A673 (cell line): ENCODE measurements at regions not wholly inside any gene's neighbourhood (a gene's known extent, or its start where the extent isn't known, plus 50 kb on each side); places are given as distances from the start of the nearest gene placed in this dataset.

ENCODE experiments used
- BruUV-seq: library from RNA; stranded (reverse); fragments of 400-500 nt; replicated peaks from 2 replicates; lab custom pipeline; 2021; lab: Mats Ljungman, UMichigan
- CTCF ChIA-PET: fragments of 300-600 bp; sonication (Branson Sonifier 250); formaldehyde crosslinking; loops from one replicate; lab custom pipeline; 2022; ENCODE audit warnings: antibody characterized with exemption; lab: Charles Lee
- POLR2A ChIA-PET: fragments of 300-600 bp; sonication (Branson Sonifier 250); formaldehyde crosslinking; loops from one replicate; lab custom pipeline; 2022; ENCODE audit warnings: antibody characterized with exemption; ENCODE audit not compliant: low non-redundant PET; lab: Charles Lee
- DNase-seq: peaks from one replicate; pipeline ENCODE4 v3.0.0-alpha.2; 2015; ENCODE audit warnings: low spot score
- H3K27ac ChIP-seq: fragments of 200-600 bp; sonication (generic); 2 replicates; pipeline ENCODE4 v1.5.1; 2016; ENCODE audit warnings: mixed run types, low read depth, mild to moderate bottlenecking, mixed read lengths, antibody characterized with exemption, low read length; ENCODE audit not compliant: poor library complexity, severe bottlenecking
- H3K27me3 ChIP-seq: fragments of 200-600 bp; sonication (generic); replicated peaks from 2 replicates; pipeline ENCODE4 v1.6.1; 2017; ENCODE audit warnings: mixed run types, low read depth, mild to moderate bottlenecking, mixed read lengths, antibody characterized with exemption, low read length; ENCODE audit not compliant: insufficient read depth, poor library complexity
- H3K36me3 ChIP-seq: fragments of 200-600 bp; sonication (generic); 2 replicates; pipeline ENCODE4 v1.6.1; 2016; ENCODE audit warnings: mixed run types, mild to moderate bottlenecking, mixed read lengths, antibody characterized with exemption, low read length; ENCODE audit not compliant: insufficient read depth, poor library complexity, severe bottlenecking
- H3K4me1 ChIP-seq: fragments of 200-600 bp; sonication (generic); 2 replicates; pipeline ENCODE4 v1.6.1; 2017; ENCODE audit warnings: mixed run types, mild to moderate bottlenecking, mixed read lengths, antibody characterized with exemption, low read length; ENCODE audit not compliant: insufficient read depth, poor library complexity, severe bottlenecking
- H3K4me3 ChIP-seq: fragments of 200-600 bp; sonication (generic); 2 replicates; pipeline ENCODE4 v1.5.1; 2016; ENCODE audit warnings: low read depth, mixed run types, mild to moderate bottlenecking, mixed read lengths, low read length; ENCODE audit not compliant: poor library complexity, severe bottlenecking
- H3K9me3 ChIP-seq: fragments of 200-600 bp; sonication (generic); 2 replicates; pipeline ENCODE4 v1.6.1; 2016; ENCODE audit warnings: mixed run types, low read depth, mild to moderate bottlenecking, mixed read lengths, antibody characterized with exemption, low read length; ENCODE audit not compliant: poor library complexity, severe bottlenecking
- EZH2 ChIP-seq: fragments of 200-600 bp; sonication (generic); IDR thresholded peaks from 2 replicates; pipeline ENCODE4 v1.6.1; 2017; ENCODE audit warnings: borderline replicate concordance, low read depth, mild to moderate bottlenecking, mixed read lengths, antibody characterized with exemption, low read length; ENCODE audit not compliant: poor library complexity, severe bottlenecking
- intact Hi-C: fragments of 100-400 bp; cut with micrococcal nuclease; formaldehyde crosslinking; loops from one replicate; pipeline ENCODE4 v1.10.0; 2022; ENCODE audit not compliant: unreplicated experiment
- TF ChIP-seq, protein P1 (sequence below): fragments of 300-800, 200-600 bp; sonication (generic); conservative IDR thresholded peaks from 2 replicates; pipeline ENCODE4 v1.5.1; 2017; ENCODE audit warnings: low read depth, mild to moderate bottlenecking, antibody characterized with exemption, low read length, moderate library complexity, mixed read lengths

DNA sequence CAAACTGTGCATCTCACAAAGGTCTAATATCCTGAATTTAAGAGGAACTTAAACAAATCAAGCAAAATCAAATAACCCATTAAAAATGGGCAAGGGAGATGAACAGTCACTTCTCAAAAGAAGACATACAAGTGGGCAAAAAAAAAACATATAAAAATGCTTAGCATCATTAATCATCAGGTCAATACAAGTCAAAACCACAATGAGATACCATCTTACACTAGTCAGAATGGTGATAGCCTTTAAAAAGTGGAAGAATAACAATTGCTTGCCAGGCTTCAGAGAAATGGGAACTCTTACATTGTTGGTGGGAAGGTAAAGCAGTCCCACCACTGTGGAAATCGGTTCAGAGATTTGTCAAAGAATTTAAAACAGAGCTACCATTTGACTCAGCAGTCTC is 646.7 kb upstream of the PTCHD4 start:
- ChIA-PET CTCF (no interaction called here), POLR2A (no interaction called here)
- Histone ChIP-seq H3K36me3 (no peaks in the 10 kb centered on the region), H3K4me1 (no peaks in the 10 kb centered on the region), H3K4me3 (no peak overlapping the region), H3K9me3 (no peaks in the 10 kb centered on the region), H3K27me3 (no peaks in the 10 kb centered on the region), H3K27ac (no peak overlapping the region)
- no peak for DNase-seq
- BruUV-seq: no TSS peak
- TF ChIP-seq, protein P1, sequence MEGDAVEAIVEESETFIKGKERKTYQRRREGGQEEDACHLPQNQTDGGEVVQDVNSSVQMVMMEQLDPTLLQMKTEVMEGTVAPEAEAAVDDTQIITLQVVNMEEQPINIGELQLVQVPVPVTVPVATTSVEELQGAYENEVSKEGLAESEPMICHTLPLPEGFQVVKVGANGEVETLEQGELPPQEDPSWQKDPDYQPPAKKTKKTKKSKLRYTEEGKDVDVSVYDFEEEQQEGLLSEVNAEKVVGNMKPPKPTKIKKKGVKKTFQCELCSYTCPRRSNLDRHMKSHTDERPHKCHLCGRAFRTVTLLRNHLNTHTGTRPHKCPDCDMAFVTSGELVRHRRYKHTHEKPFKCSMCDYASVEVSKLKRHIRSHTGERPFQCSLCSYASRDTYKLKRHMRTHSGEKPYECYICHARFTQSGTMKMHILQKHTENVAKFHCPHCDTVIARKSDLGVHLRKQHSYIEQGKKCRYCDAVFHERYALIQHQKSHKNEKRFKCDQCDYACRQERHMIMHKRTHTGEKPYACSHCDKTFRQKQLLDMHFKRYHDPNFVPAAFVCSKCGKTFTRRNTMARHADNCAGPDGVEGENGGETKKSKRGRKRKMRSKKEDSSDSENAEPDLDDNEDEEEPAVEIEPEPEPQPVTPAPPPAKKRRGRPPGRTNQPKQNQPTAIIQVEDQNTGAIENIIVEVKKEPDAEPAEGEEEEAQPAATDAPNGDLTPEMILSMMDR: no peak
- intact Hi-C loops: no loop called here

DNA sequence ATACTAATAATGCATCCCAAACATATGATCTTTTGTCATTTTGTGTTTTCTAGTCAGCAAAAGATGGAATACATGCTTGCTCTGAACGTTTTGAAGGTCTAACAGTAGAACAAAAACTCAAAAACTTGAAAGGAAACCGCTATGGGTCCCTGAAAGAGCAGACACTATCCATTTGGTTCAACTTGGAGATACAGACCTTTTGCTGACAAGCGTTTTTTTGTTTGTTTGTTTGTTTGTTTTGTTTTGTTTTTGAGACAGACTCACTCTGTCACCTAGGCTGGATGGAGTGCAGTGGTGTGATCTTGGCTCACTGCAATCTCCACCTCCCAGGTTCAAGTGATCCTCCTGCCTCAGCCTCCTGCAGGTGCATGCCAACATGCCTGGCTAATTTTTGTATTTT is 644.3 kb upstream of the PTCHD4 start:
- Histone ChIP-seq H3K27ac (no peak overlapping the region), H3K4me1 (no peaks in the 10 kb centered on the region), H3K9me3 (no peaks in the 10 kb centered on the region), H3K27me3 (no peaks in the 10 kb centered on the region), H3K36me3 (no peaks in the 10 kb centered on the region), H3K4me3 (no peak overlapping the region)
- no TSS peak for BruUV-seq
- CTCF ChIA-PET: no interaction called here
- intact Hi-C loops: no loop called here
- POLR2A ChIA-PET: no interaction called here
- no peak for DNase-seq
- no peak for TF ChIP-seq EZH2
- TF ChIP-seq, protein P1: no peak

DNA sequence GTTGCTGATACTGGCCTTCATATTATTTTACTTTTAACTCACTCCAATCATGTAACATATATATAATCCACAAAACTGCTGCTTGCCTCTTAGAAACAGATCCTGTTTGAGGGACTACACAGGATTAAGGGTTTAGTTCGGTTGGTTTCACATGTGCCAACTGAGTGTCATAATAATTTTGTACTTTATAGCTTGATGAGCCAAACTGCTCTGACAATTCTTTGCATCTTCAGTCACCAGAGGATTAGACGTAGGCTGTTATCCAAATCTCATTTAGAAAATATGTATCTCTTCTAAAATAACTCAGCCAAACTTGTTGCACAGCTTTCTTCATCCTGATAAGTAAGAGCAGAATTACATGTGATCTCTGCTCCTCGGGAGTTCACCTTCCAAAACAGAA is 643.6 kb upstream of the PTCHD4 start:
- H3K9me3 ChIP-seq: no peaks in the 10 kb centered on the region
- POLR2A ChIA-PET: no interaction called here
- intact Hi-C loops: no loop called here
- no TSS peak for BruUV-seq
- H3K27me3 ChIP-seq: no peaks in the 10 kb centered on the region
- no peaks in the 10 kb centered on the region for H3K4me1 ChIP-seq
- CTCF ChIA-PET: no interaction called here
- no peak overlapping the region for H3K4me3 ChIP-seq
- no peak for DNase-seq
- no peak overlapping the region for H3K27ac ChIP-seq
- TF ChIP-seq, protein P1: no peak
- no peak for TF ChIP-seq EZH2
- H3K36me3 ChIP-seq: no peaks in the 10 kb centered on the region

DNA sequence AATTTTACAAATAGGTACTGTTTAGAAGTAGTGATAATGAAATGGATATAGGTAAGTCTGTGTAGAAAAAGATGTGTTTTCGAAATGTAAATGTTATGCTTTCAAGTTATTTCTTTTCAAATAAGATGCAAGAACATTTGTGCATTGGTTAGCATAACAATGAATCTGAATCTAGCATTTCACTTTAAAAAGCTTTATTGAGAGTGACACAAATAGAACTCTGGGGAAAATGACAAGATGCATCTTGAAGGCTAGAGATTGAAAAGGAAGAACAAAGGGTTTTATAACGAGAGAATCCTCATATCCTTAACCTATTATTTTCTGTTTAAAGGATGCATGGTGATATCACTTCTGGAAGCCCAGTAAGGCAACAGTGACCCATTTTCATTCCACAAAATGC is 639.9 kb upstream of the PTCHD4 start:
- no peaks in the 10 kb centered on the region for H3K27me3 ChIP-seq
- TF ChIP-seq, protein P1: no peak
- TF ChIP-seq EZH2: no peak
- no TSS peak for BruUV-seq
- H3K27ac ChIP-seq: no peak overlapping the region
- CTCF ChIA-PET: no interaction called here
- POLR2A ChIA-PET: no interaction called here
- H3K4me1 ChIP-seq: no peaks in the 10 kb centered on the region
- no peak overlapping the region for H3K4me3 ChIP-seq
- intact Hi-C loops: no loop called here
- no peak for DNase-seq
- no peaks in the 10 kb centered on the region for H3K36me3 ChIP-seq
- H3K9me3 ChIP-seq: no peaks in the 10 kb centered on the region
